ENCODE measurements at regions not wholly inside any gene's neighbourhood (a gene's known extent, or its start where the extent isn't known, plus 50 kb on each side); places are given as distances from the start of the nearest gene placed in this dataset.
"Not testable (repeated sequence)": the region's sequence is repeated elsewhere in the genome, so short reads cannot be mapped to it uniquely, and the experiment has no call there.

DNA sequence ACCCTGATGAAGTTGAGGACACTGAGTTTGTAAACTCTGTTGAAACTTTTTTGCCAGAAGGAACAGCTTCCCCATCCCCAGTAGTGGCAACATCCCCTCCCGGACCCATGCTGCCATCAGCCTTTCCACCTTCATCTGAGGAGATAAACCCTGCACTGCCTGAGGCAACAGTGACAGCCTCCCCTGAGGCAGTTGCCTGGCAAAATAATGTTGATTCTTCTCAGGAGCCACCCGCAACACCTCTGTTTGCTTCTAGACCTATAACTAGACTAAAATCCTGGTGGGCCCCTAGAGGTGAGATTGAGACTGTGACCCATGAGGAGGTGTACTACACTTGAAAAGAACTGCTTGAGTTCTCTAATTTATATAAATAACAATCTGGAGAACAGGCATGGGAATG, 597.6 kb upstream of the NR3C2 start:
- TF ChIP-seq KAT2B (IDR thresholded peaks at IDR 0.05; ENCODE audit: borderline replicate concordance, low read depth, low read length); REXO4 (CRISPR knock-in tag; IDR thresholded peaks at IDR 0.05; ENCODE audit: borderline replicate concordance); YY1 (IDR thresholded peaks at IDR 0.05; ENCODE audit: insufficient read depth, insufficient replicate concordance, low read depth, low read length); FOSL2 (CRISPR knock-in tag; IDR thresholded peaks at IDR 0.05): not testable (repeated sequence)

Measured in HepG2 (cell line).